NCI-H2029 (cell line): ENCODE measurements at regions not wholly inside any gene's neighbourhood (a gene's known extent, or its start where the extent isn't known, plus 50 kb on each side); places are given as distances from the start of the nearest gene placed in this dataset.

Experiments
- DNase-seq: peaks from one replicate; lab custom pipeline; 2025; lab: John Stamatoyannopoulos, UW

- DNase-seq = no peak
Observed at GRCh38 chr3:72344236-72344635, 504.0 kb downstream of the SHQ1 start.

- DNase-seq = no peak
Observed at GRCh38 chr3:72343078-72343477, 505.2 kb downstream of the SHQ1 start.

- DNase-seq = no peak
Observed at GRCh38 chr3:72342450-72342849, 505.8 kb downstream of the SHQ1 start.

DNA sequence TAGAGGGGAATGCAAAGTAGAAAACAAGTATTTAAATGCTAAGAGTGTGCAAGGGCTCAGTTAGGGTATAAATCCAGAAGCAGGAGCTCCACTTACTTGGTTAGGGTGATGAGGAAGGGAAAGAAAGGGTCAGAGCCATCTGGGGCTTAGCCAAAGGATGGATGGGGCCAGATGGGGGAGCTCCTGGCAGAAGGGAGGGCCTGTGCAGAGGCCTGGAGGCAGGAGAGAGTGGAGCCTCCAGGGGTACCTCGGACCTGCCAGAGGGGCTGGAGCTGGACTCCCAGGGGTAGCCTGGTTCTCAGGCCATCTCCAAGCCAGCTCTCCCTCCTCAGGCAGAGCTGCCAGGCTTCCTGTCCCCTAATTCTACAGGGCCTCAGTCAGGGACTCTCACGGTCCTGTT, 506.3 kb downstream of the SHQ1 start:
- no peak for DNase-seq

DNA sequence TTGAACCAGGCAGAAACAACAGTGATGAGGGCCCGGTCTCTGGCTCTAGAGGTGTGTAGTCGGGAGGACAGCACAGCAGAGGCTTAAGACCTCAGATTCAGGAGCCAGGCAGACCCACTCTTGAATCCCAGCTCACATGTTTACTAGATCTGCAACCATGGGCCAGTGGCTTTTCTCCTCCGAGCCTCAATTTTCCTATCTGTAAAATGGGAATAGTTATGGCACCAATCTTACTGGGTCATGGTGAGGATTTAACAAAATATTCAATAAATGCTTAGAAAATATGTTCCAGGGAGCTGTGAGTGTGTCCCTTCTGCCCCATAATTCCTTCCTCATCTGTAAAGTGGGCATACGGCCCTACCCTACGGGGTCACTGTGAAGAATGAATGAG, 506.9 kb downstream of the SHQ1 start:
- DNase-seq = no peak

GRCh38 chr3:72340476-72341379, 507.5 kb downstream of the SHQ1 start:
- no peak for DNase-seq

- DNase-seq = no peak
Observed at GRCh38 chr3:72340056-72340455, 508.2 kb downstream of the SHQ1 start.

GRCh38 chr3:72339670-72340030, 508.6 kb downstream of the SHQ1 start:
- DNase-seq = no peak

DNA sequence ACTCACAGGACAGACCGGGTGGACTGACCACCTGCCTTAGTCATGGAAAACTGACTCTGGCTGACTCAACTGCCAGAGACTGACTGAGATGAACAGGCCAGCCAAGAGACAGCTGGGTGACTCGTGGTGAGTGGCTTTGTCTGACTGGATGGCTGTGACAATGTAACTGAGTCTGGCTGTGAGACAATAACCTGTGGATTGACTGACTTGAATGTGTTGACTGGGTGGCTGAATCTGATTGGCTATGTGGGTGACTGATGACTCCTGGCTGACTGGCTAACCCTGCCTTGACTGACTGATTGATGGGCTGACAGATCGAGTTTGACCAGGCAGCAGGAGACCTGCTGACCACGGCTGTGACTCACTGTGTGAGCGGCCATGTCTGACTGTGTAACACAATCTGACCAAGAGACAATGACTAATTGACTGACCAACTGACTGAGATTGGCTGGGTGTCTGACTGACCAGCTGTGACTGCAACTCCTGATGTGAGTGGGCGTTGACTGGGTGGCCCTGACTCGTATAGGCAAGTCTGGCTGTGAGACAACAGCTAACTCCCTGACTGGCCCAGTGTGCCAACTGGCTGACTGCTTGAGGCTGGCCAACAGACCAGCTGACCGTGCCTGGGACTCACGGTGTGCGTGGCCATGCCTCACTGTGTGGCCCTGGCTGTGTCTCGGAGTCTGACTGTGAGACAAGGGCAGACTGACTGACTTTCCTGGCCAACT, 509.1 kb downstream of the SHQ1 start:
- DNase-seq = no peak

DNA sequence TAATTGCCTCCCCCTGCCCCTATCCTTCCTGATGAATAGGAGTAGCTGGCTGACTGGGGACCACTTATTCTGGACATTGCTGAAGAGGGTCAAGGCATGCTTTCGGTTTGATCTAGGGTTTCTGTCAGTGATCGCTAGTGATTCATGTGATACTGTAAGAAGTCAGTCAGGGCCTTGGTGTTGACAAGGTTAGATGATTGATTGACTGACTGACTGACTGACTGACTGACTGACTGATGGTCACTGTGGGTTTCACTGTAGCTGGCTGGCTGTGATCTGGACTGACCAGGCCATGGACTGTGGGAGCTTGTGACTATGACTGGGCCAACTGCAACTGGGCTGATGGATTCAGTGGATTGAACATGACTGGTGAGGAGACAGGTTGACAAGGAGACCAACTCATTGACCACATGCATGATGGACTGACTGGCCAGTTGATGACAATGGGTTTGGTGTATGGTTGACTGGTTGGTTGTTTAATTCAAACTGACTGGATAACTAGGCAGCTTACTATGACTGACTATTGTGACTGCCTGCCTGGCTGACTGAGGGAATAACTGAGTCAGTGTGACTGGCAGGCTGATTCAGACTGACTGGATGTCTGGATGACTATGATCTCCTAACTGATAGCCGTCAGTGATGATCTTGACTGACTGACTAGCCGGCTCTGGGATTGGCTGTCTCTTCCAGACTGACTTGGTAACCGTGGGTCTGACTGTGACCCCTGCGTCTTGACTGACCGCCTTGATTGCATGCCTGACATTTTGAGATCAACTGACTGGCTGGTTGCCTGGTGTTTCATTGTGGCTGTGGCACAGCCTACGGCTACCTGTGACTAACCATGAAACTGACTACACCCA, 509.9 kb downstream of the SHQ1 start:
- no peak for DNase-seq

DNA sequence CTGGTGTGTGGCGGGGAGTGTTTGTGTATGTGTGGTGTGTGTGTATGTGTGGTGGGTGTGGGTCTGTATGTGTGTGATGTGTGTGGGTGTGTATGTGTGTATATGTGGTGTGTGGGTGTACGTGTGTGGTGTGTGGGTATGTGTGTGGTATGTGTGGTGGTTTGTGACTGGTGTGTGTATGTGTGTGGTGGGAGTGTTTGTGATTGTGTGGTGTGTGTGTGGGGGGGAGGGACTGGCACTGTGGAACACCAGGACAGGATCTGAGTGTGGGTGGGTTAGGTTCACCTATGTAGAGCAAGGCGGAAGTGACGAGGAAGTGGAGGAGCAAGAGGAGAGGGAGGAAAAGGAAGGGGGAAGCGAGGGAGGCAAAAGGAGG, 510.8 kb downstream of the SHQ1 start:
- no peak for DNase-seq

DNA sequence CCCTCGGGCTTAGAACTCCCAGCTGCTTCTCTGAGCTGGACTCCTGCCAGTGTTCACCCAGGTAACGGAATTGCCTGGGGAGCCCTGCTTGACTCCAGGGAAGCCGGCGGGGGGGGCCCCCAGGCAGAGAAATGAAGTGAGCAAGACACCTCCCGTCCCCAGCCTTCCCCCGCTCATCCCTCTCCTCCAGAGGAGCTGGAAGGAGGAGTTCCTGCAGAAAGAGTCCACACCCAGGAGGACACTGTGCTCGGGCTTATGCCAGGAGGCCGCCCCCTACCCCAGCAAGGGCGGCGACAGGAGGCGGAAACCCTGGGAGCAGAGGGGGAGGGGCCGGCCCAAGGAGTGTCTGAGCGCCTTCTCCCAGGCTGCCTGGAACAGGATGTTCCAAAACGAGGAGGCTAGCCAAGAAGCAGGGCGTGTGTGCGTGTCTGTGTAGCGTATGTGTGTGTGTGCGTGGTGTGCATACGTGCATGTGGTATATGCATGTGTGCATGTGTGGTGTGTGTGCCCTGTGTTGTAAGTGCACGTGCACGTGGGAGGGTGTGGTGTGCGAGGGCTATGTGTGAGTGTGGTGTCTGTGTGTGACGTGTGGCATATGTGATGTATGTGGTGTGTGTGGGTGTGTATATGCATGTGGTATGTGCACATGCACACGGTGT, 511.3 kb downstream of the SHQ1 start:
- DNase-seq = peak; percentile 57

DNA sequence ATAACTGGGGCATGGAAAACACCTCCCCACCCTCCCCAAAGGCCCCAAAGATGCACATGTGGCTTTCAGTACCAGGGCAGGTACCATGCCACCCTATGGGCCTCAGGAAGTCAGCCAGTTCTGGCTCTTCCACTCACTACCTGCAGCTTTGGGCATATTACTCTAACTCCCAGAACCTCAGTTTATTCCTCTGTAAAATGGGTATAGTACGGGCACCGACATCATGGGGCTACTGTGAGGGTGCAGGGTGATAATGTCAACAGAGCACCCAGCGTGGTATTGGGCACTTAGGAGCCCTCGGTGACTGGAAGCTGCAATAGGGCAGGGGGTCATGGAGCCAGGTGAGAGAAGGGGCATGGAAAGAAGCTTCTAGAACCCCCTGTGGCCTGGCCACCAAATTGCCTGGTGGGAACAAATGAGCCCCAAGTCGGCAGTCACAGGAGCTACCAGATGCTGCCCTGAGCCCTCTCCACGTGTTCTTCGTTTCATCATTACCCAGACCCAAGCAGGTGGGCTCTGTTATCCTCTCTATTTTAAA, 512.1 kb downstream of the SHQ1 start:
- DNase-seq = no peak

GRCh38 chr3:72335458-72336095, 512.7 kb downstream of the SHQ1 start:
- DNase-seq = no peak

DNA sequence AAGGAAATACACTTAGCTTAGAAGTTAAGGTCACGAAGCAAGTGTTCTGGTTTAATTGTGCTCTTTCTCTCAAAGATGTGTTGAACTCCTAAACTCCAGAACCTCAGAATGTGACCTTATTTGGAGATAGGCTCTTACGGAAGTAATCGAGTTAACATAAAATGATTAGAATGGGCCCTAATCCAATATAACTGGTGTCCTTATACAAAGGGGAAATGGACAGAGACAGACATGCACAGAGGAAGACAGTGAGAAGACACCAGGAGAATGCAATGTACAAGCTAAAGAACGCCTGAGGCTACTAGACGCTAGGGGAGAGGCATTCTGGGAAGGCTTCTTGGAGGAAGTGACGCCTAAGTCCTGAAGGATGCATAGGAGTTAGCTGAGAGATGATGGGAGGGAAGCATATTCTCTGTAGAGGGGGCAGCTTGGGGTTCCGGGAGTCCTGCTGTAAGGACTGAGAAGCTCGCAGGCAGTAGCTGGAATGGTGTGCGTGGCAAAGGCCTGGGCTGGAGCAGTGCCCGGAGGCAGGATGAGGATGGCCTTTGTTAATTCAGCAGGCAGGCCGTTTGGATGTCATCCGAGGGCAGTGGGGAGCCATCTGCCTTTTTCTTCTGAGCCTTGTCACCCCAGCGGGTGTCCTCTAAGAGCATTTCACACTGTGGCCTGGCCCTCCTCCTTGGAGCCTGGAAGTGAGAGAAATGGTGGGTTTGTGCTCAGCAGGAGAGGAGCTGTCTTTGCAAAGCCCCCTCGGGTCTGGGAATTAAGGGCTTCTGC, 513.4 kb downstream of the SHQ1 start:
- no peak for DNase-seq

DNA sequence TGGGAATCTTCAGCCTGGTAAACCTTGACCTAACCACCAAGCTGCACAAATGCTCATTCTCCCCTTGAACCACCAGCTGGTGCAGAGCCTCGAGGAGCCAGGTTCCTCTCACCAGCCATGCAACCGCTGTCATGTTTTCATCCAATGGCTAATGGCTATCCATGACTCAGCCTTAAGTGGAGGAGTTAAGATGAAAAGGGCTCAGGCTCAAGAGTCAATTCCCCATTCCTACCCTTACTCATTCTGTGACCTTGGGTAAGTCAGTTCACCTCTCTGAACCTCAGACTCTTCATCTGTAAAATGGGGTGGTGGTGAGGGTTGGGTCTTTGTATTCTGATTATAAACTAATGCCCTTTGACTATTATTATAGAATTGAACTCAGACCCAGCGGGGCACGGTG, 515.6 kb downstream of the SHQ1 start:
- DNase-seq = no peak

- DNase-seq = no peak
Observed at GRCh38 chr3:72332036-72332435, 516.2 kb downstream of the SHQ1 start.

- DNase-seq = no peak
Observed at GRCh38 chr3:72331076-72331475, 517.2 kb downstream of the SHQ1 start.

DNA sequence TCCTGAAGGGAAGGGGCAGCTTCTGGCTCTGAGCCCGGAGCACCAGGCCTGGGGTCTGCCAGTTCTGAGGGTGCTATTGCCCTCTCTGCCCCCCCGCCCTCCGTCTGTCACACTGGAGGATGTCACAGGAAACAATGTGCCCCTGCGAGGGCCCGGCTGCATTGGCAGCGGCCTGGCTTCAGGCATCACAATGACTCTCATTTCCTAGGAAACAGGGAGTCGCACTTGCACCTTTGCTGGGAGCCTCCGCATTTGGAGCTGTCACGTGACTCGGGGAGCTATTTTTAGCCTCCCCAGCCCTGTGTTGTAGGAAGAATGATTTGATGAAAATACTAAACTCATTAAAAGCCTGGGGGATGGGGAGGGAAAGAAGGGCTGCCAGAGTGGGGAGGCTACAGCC, 518.9 kb downstream of the SHQ1 start:
- DNase-seq = no peak

- DNase-seq = no peak
Observed at GRCh38 chr3:72328755-72329277, 519.4 kb downstream of the SHQ1 start.
